GM12878 (cell line): ENCODE measurements at regions not wholly inside any gene's neighbourhood (a gene's known extent, or its start where the extent isn't known, plus 50 kb on each side); places are given as distances from the start of the nearest gene placed in this dataset.

ENCODE experiments used
- ATF7 ChIP-seq: fragments of 450-650 bp; IDR thresholded peaks from 2 replicates; pipeline ENCODE4 v1.6.1; 2016; ENCODE audit warnings: low read depth, mild to moderate bottlenecking
- BCL11A ChIP-seq: IDR thresholded peaks from 2 replicates; pipeline ENCODE4 v1.6.1; 2011; ENCODE audit warnings: low read depth, low read length
- DPF2 ChIP-seq: fragments of 450-650 bp; IDR thresholded peaks from 2 replicates; pipeline ENCODE4 v1.6.1; 2017; ENCODE audit warnings: mild to moderate bottlenecking
- E2F8 ChIP-seq: fragments of 450-650 bp; IDR thresholded peaks from 2 replicates; pipeline ENCODE4 v1.6.1; 2018; ENCODE audit warnings: mild to moderate bottlenecking, low read depth, moderate library complexity; ENCODE audit not compliant: partially characterized antibody
- EED ChIP-seq: sonication (generic); IDR thresholded peaks from 2 replicates; pipeline ENCODE4 v1.6.1; 2016; ENCODE audit warnings: antibody characterized with exemption, low read depth
- EP300 ChIP-seq, 2 experiments: fragments of 150-350 bp in 1 of 2; IDR thresholded peaks; 2 replicates each; pipeline ENCODE4 v1.6.1; 2011 to 2012; ENCODE audit warnings: low read depth in 2 of 2, low read length in 2 of 2, borderline replicate concordance in 1 of 2, improper control_type of control experiment in 1 of 2, inconsistent platforms in 1 of 2; ENCODE audit not compliant: control insufficient read depth in 1 of 2
- GABPA ChIP-seq: IDR thresholded peaks from 2 replicates; pipeline ENCODE4 v1.6.1; 2014; ENCODE audit warnings: antibody characterized with exemption, low read depth, mild to moderate bottlenecking, inconsistent platforms
- IRF4 ChIP-seq: IDR thresholded peaks from 2 replicates; pipeline ENCODE4 v1.6.1; 2011; ENCODE audit warnings: low read depth, low read length
- JUND ChIP-seq: IDR thresholded peaks from 2 replicates; pipeline ENCODE4 v1.6.1; 2012; ENCODE audit warnings: low read depth, mild to moderate bottlenecking, low read length, improper control_type of control experiment, moderate library complexity
- MYB ChIP-seq: fragments of 150-350 bp; IDR thresholded peaks from 2 replicates; pipeline ENCODE4 v1.6.1; 2014; ENCODE audit warnings: mild to moderate bottlenecking, low read depth, low read length, borderline replicate concordance
- NFXL1 ChIP-seq: fragments of 450-650 bp; IDR thresholded peaks from 2 replicates; pipeline ENCODE4 v1.6.1; 2017; ENCODE audit warnings: antibody characterized with exemption, mild to moderate bottlenecking, borderline replicate concordance
- POLR2A ChIP-seq: IDR thresholded peaks from 2 replicates; pipeline ENCODE4 v1.6.1; 2011; ENCODE audit warnings: low read depth, mild to moderate bottlenecking, low read length
- POLR2AphosphoS5 ChIP-seq: IDR thresholded peaks from 2 replicates; pipeline ENCODE4 v1.6.1; 2011; ENCODE audit warnings: mild to moderate bottlenecking, low read length, inconsistent platforms
- RCOR1 ChIP-seq: conservative IDR thresholded peaks from 2 replicates; pipeline ENCODE4 v1.6.1; 2012; ENCODE audit warnings: low read depth, low read length, improper control_type of control experiment
- RUNX3 ChIP-seq: IDR thresholded peaks from 2 replicates; pipeline ENCODE4 v1.6.1; 2012; ENCODE audit warnings: low read length, inconsistent platforms
- SIN3A ChIP-seq: IDR thresholded peaks from 2 replicates; pipeline ENCODE4 v1.6.1; 2012; ENCODE audit warnings: low read depth, low read length, improper control_type of control experiment
- SKIL ChIP-seq: fragments of 450-650 bp; IDR thresholded peaks from 2 replicates; pipeline ENCODE4 v1.6.1; 2017; ENCODE audit warnings: mild to moderate bottlenecking, low read depth, inconsistent platforms; ENCODE audit not compliant: poor library complexity, severe bottlenecking
- SMAD1 ChIP-seq: fragments of 450-650 bp; IDR thresholded peaks from 2 replicates; pipeline ENCODE4 v1.6.1; 2018; ENCODE audit warnings: mild to moderate bottlenecking, low read depth; ENCODE audit not compliant: partially characterized antibody
- SMAD5 ChIP-seq: IDR thresholded peaks from 2 replicates; pipeline ENCODE4 v1.6.1; 2016; ENCODE audit warnings: antibody characterized with exemption, low read depth
- SPI1 ChIP-seq: IDR thresholded peaks from 2 replicates; pipeline ENCODE4 v1.6.1; 2011; ENCODE audit warnings: low read depth, mild to moderate bottlenecking, low read length, moderate library complexity, borderline replicate concordance; ENCODE audit not compliant: insufficient read depth
- STAT3 ChIP-seq: IDR thresholded peaks from 2 replicates; pipeline ENCODE4 v1.6.1; 2011; ENCODE audit warnings: low read depth, low read length, improper control_type of control experiment
- TCF12 ChIP-seq: IDR thresholded peaks from 2 replicates; pipeline ENCODE4 v1.6.1; 2011; ENCODE audit warnings: low read depth, mild to moderate bottlenecking, low read length
- TCF3 ChIP-seq: IDR thresholded peaks from 2 replicates; pipeline ENCODE4 v1.6.1; 2012; ENCODE audit warnings: low read depth, mild to moderate bottlenecking, low read length, borderline replicate concordance; ENCODE audit not compliant: insufficient read depth
- YY1 ChIP-seq: IDR thresholded peaks from 2 replicates; pipeline ENCODE4 v1.6.1; 2011; ENCODE audit warnings: low read depth, mild to moderate bottlenecking, low read length
- ZNF217 ChIP-seq: fragments of 450-650 bp; IDR thresholded peaks from 2 replicates; pipeline ENCODE4 v1.6.1; 2017; ENCODE audit warnings: antibody characterized with exemption, mild to moderate bottlenecking
- ZZZ3 ChIP-seq: IDR thresholded peaks from 2 replicates; pipeline ENCODE4 v1.6.1; 2011; ENCODE audit warnings: low read depth; ENCODE audit not compliant: control insufficient read depth, insufficient read length
- TF ChIP-seq, protein P1 (sequence below): fragments of 450-650 bp; IDR thresholded peaks from 2 replicates; pipeline ENCODE4 v1.6.1; 2017; ENCODE audit warnings: low read depth, mild to moderate bottlenecking, moderate library complexity

DNA sequence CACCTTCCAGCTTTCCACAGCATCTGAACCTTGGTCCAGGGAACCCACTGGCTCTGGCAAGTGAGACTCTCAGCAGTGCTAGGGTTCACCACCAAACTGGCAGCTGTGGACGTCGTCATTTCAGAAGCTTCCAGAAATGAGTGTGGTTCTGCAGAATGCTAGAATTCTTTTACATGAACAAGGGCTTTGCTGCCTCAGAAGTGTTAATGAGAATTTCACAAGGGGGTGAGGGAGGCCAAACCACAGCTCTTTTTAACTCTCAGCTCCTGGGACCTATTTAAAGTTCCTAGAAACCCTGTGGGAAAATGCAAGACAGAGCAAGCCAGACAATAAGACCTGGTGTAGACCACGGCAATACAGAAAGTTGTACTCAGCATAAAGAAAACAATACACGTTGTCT lies 129.3 kb upstream of the BET1 start (continued):
- TF ChIP-seq SKIL, result peak; percentile 74
- no peak for TF ChIP-seq MYB
- TF ChIP-seq IRF4, result peak; percentile 42; the same call in 1 of the 2 replicates
- TF ChIP-seq E2F8, result no peak
- peak; percentile 72 for TF ChIP-seq SMAD1
- TF ChIP-seq ATF7, result peak; percentile 87
- TF ChIP-seq, protein P1, sequence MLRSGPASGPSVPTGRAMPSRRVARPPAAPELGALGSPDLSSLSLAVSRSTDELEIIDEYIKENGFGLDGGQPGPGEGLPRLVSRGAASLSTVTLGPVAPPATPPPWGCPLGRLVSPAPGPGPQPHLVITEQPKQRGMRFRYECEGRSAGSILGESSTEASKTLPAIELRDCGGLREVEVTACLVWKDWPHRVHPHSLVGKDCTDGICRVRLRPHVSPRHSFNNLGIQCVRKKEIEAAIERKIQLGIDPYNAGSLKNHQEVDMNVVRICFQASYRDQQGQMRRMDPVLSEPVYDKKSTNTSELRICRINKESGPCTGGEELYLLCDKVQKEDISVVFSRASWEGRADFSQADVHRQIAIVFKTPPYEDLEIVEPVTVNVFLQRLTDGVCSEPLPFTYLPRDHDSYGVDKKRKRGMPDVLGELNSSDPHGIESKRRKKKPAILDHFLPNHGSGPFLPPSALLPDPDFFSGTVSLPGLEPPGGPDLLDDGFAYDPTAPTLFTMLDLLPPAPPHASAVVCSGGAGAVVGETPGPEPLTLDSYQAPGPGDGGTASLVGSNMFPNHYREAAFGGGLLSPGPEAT, result peak; percentile 91
- TF ChIP-seq EP300 (IDR thresholded peaks at IDR 0.05; ENCODE audit: borderline replicate concordance in 1 of 2, control insufficient read depth in 1 of 2, low read depth in 2 of 2, low read length in 2 of 2), result peak; percentile 69 to 71; a peak in 3 of 4 replicates
- no peak for TF ChIP-seq ZZZ3
- no peak for TF ChIP-seq SMAD5
- peak; percentile 86 for TF ChIP-seq DPF2
- no peak for TF ChIP-seq STAT3
- TF ChIP-seq EED, result no peak
- peak; percentile 71 for TF ChIP-seq JUND
- peak; percentile 48; the same call in 1 of the 2 replicates for TF ChIP-seq BCL11A
- 0 out of 2 replicates have a peak, but pooled peaks have one; percentile 25 for TF ChIP-seq RCOR1
- no peak for TF ChIP-seq NFXL1
- no peak for TF ChIP-seq POLR2A
- TF ChIP-seq ZNF217, result no peak
- TF ChIP-seq RUNX3, result peak; percentile 23; the same call in 1 of the 2 replicates
- TF ChIP-seq TCF12, result peak; percentile 70; the same call in 1 of the 2 replicates
- TF ChIP-seq GABPA, result no peak
- TF ChIP-seq YY1, result no peak
- no peak for TF ChIP-seq SIN3A
- no peak for TF ChIP-seq POLR2AphosphoS5
- TF ChIP-seq SPI1, result no peak
- no peak for TF ChIP-seq TCF3
